B cell (primary cell): ENCODE measurements at regions not wholly inside any gene's neighbourhood (a gene's known extent, or its start where the extent isn't known, plus 50 kb on each side); places are given as distances from the start of the nearest gene placed in this dataset.

ENCODE experiments used
- EZH2 ChIP-seq: IDR thresholded peaks from 2 replicates; pipeline ENCODE4 v1.6.1; 2012; ENCODE audit warnings: borderline replicate concordance, low read depth, mild to moderate bottlenecking, moderate library complexity, low read length; ENCODE audit not compliant: insufficient read depth, poor library complexity, severe bottlenecking
- TF ChIP-seq, protein P1 (sequence below): fragments of 200-600 bp; IDR thresholded peaks from one replicate; pipeline ENCODE4 v1.8.0; 2022; ENCODE audit warnings: antibody characterized with exemption, mild to moderate bottlenecking

DNA sequence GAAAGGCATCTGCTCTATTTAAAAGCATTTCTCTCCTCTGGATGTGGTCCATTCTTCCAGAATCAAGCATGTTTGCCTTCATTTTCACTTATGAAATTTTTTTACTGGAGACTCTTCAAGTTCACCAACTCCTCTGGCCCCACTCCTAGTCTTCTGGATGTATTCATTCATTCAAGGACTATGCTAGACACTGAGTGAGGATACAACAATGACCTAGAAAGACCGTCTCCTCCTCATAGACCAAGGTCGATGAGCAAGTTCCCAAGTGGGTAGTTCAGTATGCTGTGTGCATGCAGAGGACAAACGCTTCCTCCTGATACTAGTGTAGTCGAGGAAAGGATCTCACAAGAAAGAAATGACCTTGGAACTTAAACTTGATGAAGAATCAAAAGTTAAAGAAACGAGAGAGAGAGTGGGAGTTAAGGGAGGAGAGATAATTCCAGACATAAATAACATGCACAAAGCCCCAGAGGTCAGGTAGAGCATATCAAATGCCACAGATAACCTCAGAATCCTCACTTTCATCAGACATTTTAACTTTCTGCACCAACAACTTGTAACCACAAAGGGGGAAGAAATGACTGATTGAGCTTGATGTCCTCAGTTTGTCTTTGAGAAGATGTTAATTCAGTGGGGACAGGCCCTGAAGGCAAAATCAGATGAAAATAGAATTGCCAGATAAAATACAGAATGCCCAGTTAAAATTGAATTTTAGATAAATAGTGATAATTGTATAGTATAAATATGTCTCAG lies 149.4 kb downstream of the IMPG2 start:
- TF ChIP-seq, protein P1, sequence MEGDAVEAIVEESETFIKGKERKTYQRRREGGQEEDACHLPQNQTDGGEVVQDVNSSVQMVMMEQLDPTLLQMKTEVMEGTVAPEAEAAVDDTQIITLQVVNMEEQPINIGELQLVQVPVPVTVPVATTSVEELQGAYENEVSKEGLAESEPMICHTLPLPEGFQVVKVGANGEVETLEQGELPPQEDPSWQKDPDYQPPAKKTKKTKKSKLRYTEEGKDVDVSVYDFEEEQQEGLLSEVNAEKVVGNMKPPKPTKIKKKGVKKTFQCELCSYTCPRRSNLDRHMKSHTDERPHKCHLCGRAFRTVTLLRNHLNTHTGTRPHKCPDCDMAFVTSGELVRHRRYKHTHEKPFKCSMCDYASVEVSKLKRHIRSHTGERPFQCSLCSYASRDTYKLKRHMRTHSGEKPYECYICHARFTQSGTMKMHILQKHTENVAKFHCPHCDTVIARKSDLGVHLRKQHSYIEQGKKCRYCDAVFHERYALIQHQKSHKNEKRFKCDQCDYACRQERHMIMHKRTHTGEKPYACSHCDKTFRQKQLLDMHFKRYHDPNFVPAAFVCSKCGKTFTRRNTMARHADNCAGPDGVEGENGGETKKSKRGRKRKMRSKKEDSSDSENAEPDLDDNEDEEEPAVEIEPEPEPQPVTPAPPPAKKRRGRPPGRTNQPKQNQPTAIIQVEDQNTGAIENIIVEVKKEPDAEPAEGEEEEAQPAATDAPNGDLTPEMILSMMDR: no peak
- no peak for TF ChIP-seq EZH2
